ENCODE measurements at regions not wholly inside any gene's neighbourhood (a gene's known extent, or its start where the extent isn't known, plus 50 kb on each side); places are given as distances from the start of the nearest gene placed in this dataset.

DNA sequence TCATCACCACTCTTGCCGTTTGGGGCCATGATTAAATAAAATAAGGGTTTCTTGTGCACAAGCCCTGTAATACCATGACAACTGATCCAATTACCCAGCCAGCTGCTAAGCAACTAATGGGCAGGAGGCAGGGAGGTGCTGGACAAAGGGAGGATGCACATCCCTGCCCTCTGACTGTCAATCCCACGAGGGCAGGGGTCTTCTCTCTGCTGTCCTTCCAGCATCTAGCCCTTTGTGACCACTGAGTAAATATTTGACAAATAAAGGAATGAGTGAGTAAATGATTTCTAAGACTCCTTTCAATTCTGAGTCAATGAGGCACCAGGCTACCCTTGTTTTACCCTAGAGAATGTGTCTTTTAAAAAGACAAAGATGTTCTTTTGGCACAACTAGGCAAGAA lies 247.1 kb downstream of the SYK start:
- H3K27me3 ChIP-seq (ENCODE audit: control insufficient read depth, insufficient read depth, low read length): no peaks in the 10 kb centered on the region
- H3K4me1 ChIP-seq (ENCODE audit: control insufficient read depth, insufficient read depth, low read length): no peaks in the 10 kb centered on the region
- ChIA-PET POLR2A (no interaction called here), CTCF (no interaction called here)
- in situ Hi-C loops (cut with HindIII; ENCODE audit: low pct_unique_long_range_greater_than_20kb, low sequenced_read_pairs) (no loop called here), intact Hi-C loops (cut with micrococcal nuclease; ENCODE audit: unreplicated experiment) (no loop called here)
- no peak overlapping the region for H3K27ac ChIP-seq (ENCODE audit: low read length)
- ATAC-seq (no peak), DNase-seq (ENCODE audit: low read depth, low spot score) (no peak)
- BruUV-seq (replicated peaks): no TSS peak
- no peaks in the 10 kb centered on the region for H3K9me3 ChIP-seq (ENCODE audit: control insufficient read depth, insufficient read depth, low read depth, low read length)
- TF ChIP-seq POLR2AphosphoS5 (IDR thresholded peaks at IDR 0.05; ENCODE audit: low read depth, low read length) (no peak), SIN3A (IDR thresholded peaks at IDR 0.05; ENCODE audit: borderline replicate concordance, insufficient read depth, low read depth, low read length) (no peak), REST (IDR thresholded peaks at IDR 0.05; ENCODE audit: insufficient read depth in 1 of 2, low read depth in 2 of 2, low read length in 1 of 2) (no peak), TCF7L2 (IDR thresholded peaks at IDR 0.05; ENCODE audit: low read depth, low read length) (no peak), CTCF (IDR thresholded peaks at IDR 0.05) (no peak)
- H3K36me3 ChIP-seq (ENCODE audit: control insufficient read depth, insufficient read depth, low read length): no peaks in the 10 kb centered on the region
- no peak overlapping the region for H3K4me3 ChIP-seq (ENCODE audit: low read depth in 2 of 2, low read length in 2 of 2)

DNA sequence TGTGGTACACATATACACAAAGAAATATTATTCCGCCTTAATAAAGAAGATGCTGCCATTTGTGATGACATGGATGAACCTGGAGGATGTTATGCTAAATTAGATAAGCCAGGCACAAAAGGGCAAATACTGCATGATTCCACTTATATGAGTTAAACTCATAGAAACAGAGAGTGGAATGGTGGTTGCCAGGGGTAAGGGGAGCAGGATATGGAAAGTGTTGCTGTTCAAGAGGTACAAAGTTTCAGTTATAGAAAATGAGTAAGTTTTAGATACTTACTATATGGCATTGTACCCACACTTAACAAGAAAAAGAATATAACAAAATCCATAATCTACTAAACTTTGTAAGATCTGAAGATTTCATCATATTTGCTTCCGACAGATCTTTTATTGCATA lies 252.2 kb downstream of the SYK start:
- TF ChIP-seq SIN3A (IDR thresholded peaks at IDR 0.05; ENCODE audit: borderline replicate concordance, insufficient read depth, low read depth, low read length) (no peak), POLR2AphosphoS5 (IDR thresholded peaks at IDR 0.05; ENCODE audit: low read depth, low read length) (no peak), REST (IDR thresholded peaks at IDR 0.05; ENCODE audit: insufficient read depth in 1 of 2, low read depth in 2 of 2, low read length in 1 of 2) (no peak), CTCF (IDR thresholded peaks at IDR 0.05) (no peak), TCF7L2 (IDR thresholded peaks at IDR 0.05; ENCODE audit: low read depth, low read length) (no peak)
- no peaks in the 10 kb centered on the region for H3K4me1 ChIP-seq (ENCODE audit: control insufficient read depth, insufficient read depth, low read length)
- no peak overlapping the region for H3K4me3 ChIP-seq (ENCODE audit: low read depth in 2 of 2, low read length in 2 of 2)
- no peaks in the 10 kb centered on the region for H3K9me3 ChIP-seq (ENCODE audit: control insufficient read depth, insufficient read depth, low read depth, low read length)
- H3K27me3 ChIP-seq (ENCODE audit: control insufficient read depth, insufficient read depth, low read length): no peaks in the 10 kb centered on the region
- intact Hi-C loops (cut with micrococcal nuclease; ENCODE audit: unreplicated experiment): no loop called here
- no TSS peak for BruUV-seq (replicated peaks)
- CTCF ChIA-PET: no interaction called here
- no peak for DNase-seq (ENCODE audit: low read depth, low spot score)
- H3K27ac ChIP-seq (ENCODE audit: low read length): no peak overlapping the region
- H3K36me3 ChIP-seq (ENCODE audit: control insufficient read depth, insufficient read depth, low read length): no peaks in the 10 kb centered on the region
- POLR2A ChIA-PET: no interaction called here
- ATAC-seq: no peak
- in situ Hi-C loops (cut with HindIII; ENCODE audit: low pct_unique_long_range_greater_than_20kb, low sequenced_read_pairs): no loop called here
